ENCODE measurements at regions not wholly inside any gene's neighbourhood (a gene's known extent, or its start where the extent isn't known, plus 50 kb on each side); places are given as distances from the start of the nearest gene placed in this dataset.

- TF ChIP-seq CTCF (IDR thresholded peaks at IDR 0.05): no peak
- TF ChIP-seq EZH2 (IDR thresholded peaks at IDR 0.05; ENCODE audit: borderline replicate concordance, insufficient read depth, low read depth, low read length, poor library complexity, severe bottlenecking): no peak
These were observed 82.1 kb upstream of the AGBL1 start for GRCh38 chr15:85997618-85998017.

Measured in B cell (primary cell).